H9 (cell line): ENCODE measurements at regions not wholly inside any gene's neighbourhood (a gene's known extent, or its start where the extent isn't known, plus 50 kb on each side); places are given as distances from the start of the nearest gene placed in this dataset.

Experiments
- DNase-seq: peaks from one replicate; pipeline ENCODE4 v3.0.0-alpha.2; 2017
- H2AFZ ChIP-seq: one replicate; pipeline ENCODE4 v1.6.1; 2013; ENCODE audit warnings: mild to moderate bottlenecking, low read length, control low read depth, moderate library complexity
- H2AK5ac ChIP-seq: 2 replicates; pipeline ENCODE4 v1.6.1; 2013; ENCODE audit warnings: low read length, control low read depth, mixed read lengths; ENCODE audit not compliant: insufficient read length
- H2BK120ac ChIP-seq: one replicate; pipeline ENCODE4 v1.6.1; 2013; ENCODE audit warnings: low read depth, mild to moderate bottlenecking, low read length, control low read depth, inconsistent platforms; ENCODE audit not compliant: poor library complexity, severe bottlenecking
- H2BK12ac ChIP-seq: 2 replicates; pipeline ENCODE4 v1.6.1; 2013; ENCODE audit warnings: low read length, control low read depth, mixed read lengths, low read depth; ENCODE audit not compliant: insufficient read length
- H2BK15ac ChIP-seq: 2 replicates; pipeline ENCODE4 v1.6.1; 2013; ENCODE audit warnings: low read depth, low read length, control low read depth
- H2BK20ac ChIP-seq: one replicate; pipeline ENCODE4 v1.6.1; 2013; ENCODE audit warnings: low read depth, mild to moderate bottlenecking, low read length, control low read depth, inconsistent platforms; ENCODE audit not compliant: poor library complexity, severe bottlenecking
- H2BK5ac ChIP-seq: 2 replicates; pipeline ENCODE4 v1.6.1; 2013; ENCODE audit warnings: low read length, control low read depth, mixed read lengths; ENCODE audit not compliant: insufficient read length
- H3K14ac ChIP-seq: 2 replicates; pipeline ENCODE4 v1.6.1; 2013; ENCODE audit warnings: low read length, control low read depth; ENCODE audit not compliant: insufficient read depth
- H3K18ac ChIP-seq: 2 replicates; pipeline ENCODE4 v1.6.1; 2013; ENCODE audit warnings: low read depth, mild to moderate bottlenecking, mixed read lengths, low read length, control low read depth; ENCODE audit not compliant: insufficient read length
- H3K23ac ChIP-seq: 2 replicates; pipeline ENCODE4 v1.6.1; 2013; ENCODE audit warnings: low read length, control low read depth, mixed read lengths, low read depth; ENCODE audit not compliant: insufficient read length
- H3K23me2 ChIP-seq: 2 replicates; pipeline ENCODE4 v1.6.1; 2013; ENCODE audit warnings: low read depth, mild to moderate bottlenecking, mixed read lengths, low read length, control low read depth; ENCODE audit not compliant: insufficient read length, poor library complexity, severe bottlenecking
- H3K27ac ChIP-seq: 2 replicates; pipeline ENCODE4 v1.5.1; 2013; ENCODE audit warnings: low read length, control low read depth, mixed read lengths, low read depth; ENCODE audit not compliant: insufficient read length
- H3K27me3 ChIP-seq: 2 replicates; pipeline ENCODE4 v1.6.1; 2013; ENCODE audit warnings: low read length, control low read depth, inconsistent platforms; ENCODE audit not compliant: insufficient read depth
- H3K4ac ChIP-seq: 2 replicates; pipeline ENCODE4 v1.6.1; 2013; ENCODE audit warnings: low read depth, mild to moderate bottlenecking, control low read depth, inconsistent platforms, low read length, moderate library complexity
- H3K4me1 ChIP-seq: 2 replicates; pipeline ENCODE4 v1.6.1; 2013; ENCODE audit warnings: low read length, control low read depth, inconsistent platforms; ENCODE audit not compliant: insufficient read depth
- H3K4me2 ChIP-seq: 2 replicates; pipeline ENCODE4 v1.6.1; 2013; ENCODE audit warnings: low read length, control low read depth, mixed read lengths; ENCODE audit not compliant: insufficient read length, insufficient read depth
- H3K56ac ChIP-seq: 2 replicates; pipeline ENCODE4 v1.6.1; 2013; ENCODE audit warnings: low read depth, mild to moderate bottlenecking, mixed read lengths, low read length, control low read depth; ENCODE audit not compliant: insufficient read length
- H3K79me1 ChIP-seq: 2 replicates; pipeline ENCODE4 v1.6.1; 2013; ENCODE audit warnings: low read depth, mild to moderate bottlenecking, moderate library complexity, low read length, control low read depth, inconsistent platforms; ENCODE audit not compliant: insufficient read depth, poor library complexity, severe bottlenecking
- H3K79me2 ChIP-seq: 2 replicates; pipeline ENCODE4 v1.6.1; 2013; ENCODE audit warnings: low read length, control low read depth, inconsistent platforms; ENCODE audit not compliant: insufficient read depth
- H3K9ac ChIP-seq: 2 replicates; pipeline ENCODE4 v1.6.1; 2013; ENCODE audit warnings: low read length, control low read depth, mixed read lengths; ENCODE audit not compliant: insufficient read length; ENCODE audit errors: extremely low read depth
- H3K9me3 ChIP-seq: one replicate; pipeline ENCODE4 v1.6.1; 2013; ENCODE audit warnings: low read depth, low read length, inconsistent platforms; ENCODE audit not compliant: control insufficient read depth
- H3T11ph ChIP-seq: one replicate; pipeline ENCODE4 v1.6.1; 2013; ENCODE audit warnings: mild to moderate bottlenecking, low read length, control low read depth, inconsistent platforms
- H4K20me1 ChIP-seq: one replicate; pipeline ENCODE4 v1.6.1; 2013; ENCODE audit not compliant: control insufficient read depth, insufficient read length, insufficient read depth
- H4K5ac ChIP-seq: 2 replicates; pipeline ENCODE4 v1.6.1; 2013; ENCODE audit warnings: low read depth, mild to moderate bottlenecking, mixed read lengths, low read length, control low read depth; ENCODE audit not compliant: insufficient read length
- H4K8ac ChIP-seq: replicated peaks from 2 replicates; pipeline ENCODE4 v1.6.1; 2013; ENCODE audit warnings: low read length, control low read depth, mixed read lengths, low read depth; ENCODE audit not compliant: insufficient read length
- H4K91ac ChIP-seq: 2 replicates; pipeline ENCODE4 v1.6.1; 2013; ENCODE audit warnings: low read depth, mild to moderate bottlenecking, moderate library complexity, mixed read lengths, low read length, control low read depth; ENCODE audit not compliant: insufficient read length
- H3K27ac Mint-ChIP-seq, 3 experiments: 2 replicates in 2 of 3; 3 replicates in 1 of 3; pipeline ENCODE4 v1.8.0; 2020 to 2021; ENCODE audit warnings: mixed read lengths in 3 of 3, mild to moderate bottlenecking in 1 of 3, moderate library complexity in 1 of 3
- H3K27me3 Mint-ChIP-seq: 2 replicates; pipeline ENCODE4 v1.8.0; 2021; ENCODE audit warnings: low read depth, mild to moderate bottlenecking, moderate library complexity, mixed read lengths
- H3K36me3 Mint-ChIP-seq, 3 experiments: 2 replicates in 2 of 3; 3 replicates in 1 of 3; pipeline ENCODE4 v1.8.0; 2020 to 2021; ENCODE audit warnings: low read depth in 3 of 3, mixed read lengths in 3 of 3; ENCODE audit not compliant: insufficient read depth in 1 of 3
- H3K4me1 Mint-ChIP-seq, 2 experiments: 2 replicates each; pipeline ENCODE4 v1.8.0; 2020; ENCODE audit warnings: mixed read lengths in 2 of 2
- H3K4me3 Mint-ChIP-seq, 2 experiments: 2 replicates in 1 of 2; 3 replicates in 1 of 2; pipeline ENCODE4 v1.8.0; 2020 to 2021; ENCODE audit warnings: mild to moderate bottlenecking in 2 of 2, mixed read lengths in 2 of 2, moderate library complexity in 1 of 2
- H3K9me3 Mint-ChIP-seq, 2 experiments: 2 replicates in 1 of 2; 3 replicates in 1 of 2; pipeline ENCODE4 v1.8.0; 2020; ENCODE audit warnings: mild to moderate bottlenecking in 2 of 2, mixed read lengths in 2 of 2, moderate library complexity in 1 of 2
- WGBS: extraction: QIAGEN DNeasy Blood & Tissue Kit; methylation state at CpG from one replicate; pipeline ENCODE4 v1.1.7; 2013; ENCODE audit warnings: missing lambda C conversion rate, low lambda C conversion rate, mixed read lengths; ENCODE audit not compliant: insufficient read length; ENCODE audit errors: extremely low coverage; 5-methylcytosine and 5-hydroxymethylcytosine counted together
- TF ChIP-seq, protein P1 (sequence below): fragments of 200-600 bp; sonication (generic); conservative IDR thresholded peaks from 3 replicates; pipeline ENCODE4 v1.8.0; 2021; ENCODE audit warnings: antibody characterized with exemption, mild to moderate bottlenecking

DNA sequence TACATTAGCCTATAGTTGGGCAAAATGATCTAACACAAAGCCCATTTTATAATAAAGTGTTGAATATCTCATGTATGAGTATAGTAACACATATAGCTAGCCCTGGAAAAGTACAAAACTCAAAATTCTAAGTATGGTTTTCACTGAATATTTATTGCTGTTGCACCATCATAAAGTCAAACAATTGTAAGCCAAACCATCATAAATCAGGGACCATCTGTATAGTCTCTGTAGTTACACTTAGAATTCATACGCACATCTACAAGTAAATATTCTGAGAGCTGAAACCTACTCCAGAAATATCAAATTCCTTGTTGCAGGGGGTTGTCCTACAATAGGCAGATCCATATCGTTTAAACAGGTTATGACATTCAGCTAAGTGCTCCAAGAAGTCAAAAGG is 817.3 kb downstream of the BCKDHB start:
- no peaks in the 10 kb centered on the region for H3K79me1 ChIP-seq
- H3K27ac ChIP-seq, result no peak overlapping the region
- Mint-ChIP-seq H3K4me1 (no peaks in the 10 kb centered on the region), H3K27me3 (no peaks in the 10 kb centered on the region), H3K4me3 (no peak overlapping the region), H3K36me3 (peaks cover 0 to 11% (median 0%) of the 10 kb centered on the region in 3 experiments; a peak in 4 of 7 replicates), H3K27ac (no peak overlapping the region), H3K9me3 (peaks cover 6 to 10% of the 10 kb centered on the region in 2 experiments; a peak in 4 of 5 replicates)
- no peak for DNase-seq
- H2BK5ac ChIP-seq, result no peak overlapping the region
- H2AK5ac ChIP-seq, result no peak overlapping the region
- no peaks in the 10 kb centered on the region for H3K79me2 ChIP-seq
- H2AFZ ChIP-seq, result no peak overlapping the region
- no peak overlapping the region for H2BK20ac ChIP-seq
- no peak overlapping the region for H2BK12ac ChIP-seq
- no peaks in the 10 kb centered on the region for H3K27me3 ChIP-seq
- TF ChIP-seq, protein P1, sequence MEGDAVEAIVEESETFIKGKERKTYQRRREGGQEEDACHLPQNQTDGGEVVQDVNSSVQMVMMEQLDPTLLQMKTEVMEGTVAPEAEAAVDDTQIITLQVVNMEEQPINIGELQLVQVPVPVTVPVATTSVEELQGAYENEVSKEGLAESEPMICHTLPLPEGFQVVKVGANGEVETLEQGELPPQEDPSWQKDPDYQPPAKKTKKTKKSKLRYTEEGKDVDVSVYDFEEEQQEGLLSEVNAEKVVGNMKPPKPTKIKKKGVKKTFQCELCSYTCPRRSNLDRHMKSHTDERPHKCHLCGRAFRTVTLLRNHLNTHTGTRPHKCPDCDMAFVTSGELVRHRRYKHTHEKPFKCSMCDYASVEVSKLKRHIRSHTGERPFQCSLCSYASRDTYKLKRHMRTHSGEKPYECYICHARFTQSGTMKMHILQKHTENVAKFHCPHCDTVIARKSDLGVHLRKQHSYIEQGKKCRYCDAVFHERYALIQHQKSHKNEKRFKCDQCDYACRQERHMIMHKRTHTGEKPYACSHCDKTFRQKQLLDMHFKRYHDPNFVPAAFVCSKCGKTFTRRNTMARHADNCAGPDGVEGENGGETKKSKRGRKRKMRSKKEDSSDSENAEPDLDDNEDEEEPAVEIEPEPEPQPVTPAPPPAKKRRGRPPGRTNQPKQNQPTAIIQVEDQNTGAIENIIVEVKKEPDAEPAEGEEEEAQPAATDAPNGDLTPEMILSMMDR, result no peak
- H3K14ac ChIP-seq, result no peak overlapping the region
- H3T11ph ChIP-seq, result no peak overlapping the region
- no peak overlapping the region for H3K9ac ChIP-seq
- H3K23ac ChIP-seq, result no peak overlapping the region
- no peak overlapping the region for H3K4ac ChIP-seq
- H3K4me1 ChIP-seq, result no peaks in the 10 kb centered on the region
- H3K9me3 ChIP-seq, result no peaks in the 10 kb centered on the region
- no peak overlapping the region for H3K4me2 ChIP-seq
- H3K56ac ChIP-seq, result no peak overlapping the region
- no CpG with 5 or more reads among the region's 2 CpGs for WGBS
- no peak overlapping the region for H4K8ac ChIP-seq
- no peak overlapping the region for H4K5ac ChIP-seq
- H3K18ac ChIP-seq, result no peak overlapping the region
- H3K23me2 ChIP-seq, result no peaks in the 10 kb centered on the region
- H2BK15ac ChIP-seq, result no peak overlapping the region
- no peak overlapping the region for H4K91ac ChIP-seq
- H2BK120ac ChIP-seq, result no peak overlapping the region
- H4K20me1 ChIP-seq, result no peaks in the 10 kb centered on the region
